ENCODE measurements at regions not wholly inside any gene's neighbourhood (a gene's known extent, or its start where the extent isn't known, plus 50 kb on each side); places are given as distances from the start of the nearest gene placed in this dataset.

DNA sequence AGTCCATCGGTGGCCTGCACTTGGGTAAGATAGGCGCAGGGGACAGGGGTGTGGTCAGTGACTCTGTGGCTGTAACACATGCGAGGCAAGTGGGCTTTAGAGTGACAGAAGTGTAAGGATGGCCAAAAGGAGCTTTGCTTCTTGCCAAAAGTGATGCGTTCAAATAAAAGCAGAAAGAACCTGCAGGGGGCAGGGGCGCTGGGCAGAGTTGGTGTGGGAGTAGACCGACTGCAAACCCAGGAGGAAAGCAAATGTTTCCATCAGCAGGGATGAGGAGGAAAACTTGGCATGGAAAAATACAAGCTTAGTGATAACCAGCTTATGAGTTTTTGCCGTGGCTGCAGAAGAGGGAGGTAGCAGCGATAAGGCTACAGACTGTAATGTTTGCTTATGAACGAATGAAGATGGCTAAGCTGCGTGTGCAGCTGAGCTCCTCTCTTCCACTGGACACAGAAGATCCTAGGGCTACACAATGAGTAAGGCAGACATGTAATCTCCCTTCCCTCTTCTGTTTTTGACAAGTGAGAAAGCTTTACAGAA, 149.4 kb downstream of the WNT5A start:
- TF ChIP-seq, protein P1, sequence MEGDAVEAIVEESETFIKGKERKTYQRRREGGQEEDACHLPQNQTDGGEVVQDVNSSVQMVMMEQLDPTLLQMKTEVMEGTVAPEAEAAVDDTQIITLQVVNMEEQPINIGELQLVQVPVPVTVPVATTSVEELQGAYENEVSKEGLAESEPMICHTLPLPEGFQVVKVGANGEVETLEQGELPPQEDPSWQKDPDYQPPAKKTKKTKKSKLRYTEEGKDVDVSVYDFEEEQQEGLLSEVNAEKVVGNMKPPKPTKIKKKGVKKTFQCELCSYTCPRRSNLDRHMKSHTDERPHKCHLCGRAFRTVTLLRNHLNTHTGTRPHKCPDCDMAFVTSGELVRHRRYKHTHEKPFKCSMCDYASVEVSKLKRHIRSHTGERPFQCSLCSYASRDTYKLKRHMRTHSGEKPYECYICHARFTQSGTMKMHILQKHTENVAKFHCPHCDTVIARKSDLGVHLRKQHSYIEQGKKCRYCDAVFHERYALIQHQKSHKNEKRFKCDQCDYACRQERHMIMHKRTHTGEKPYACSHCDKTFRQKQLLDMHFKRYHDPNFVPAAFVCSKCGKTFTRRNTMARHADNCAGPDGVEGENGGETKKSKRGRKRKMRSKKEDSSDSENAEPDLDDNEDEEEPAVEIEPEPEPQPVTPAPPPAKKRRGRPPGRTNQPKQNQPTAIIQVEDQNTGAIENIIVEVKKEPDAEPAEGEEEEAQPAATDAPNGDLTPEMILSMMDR (conservative IDR thresholded peaks at IDR 0.05; ENCODE audit: low read depth, low read length) = no peak
- no peak overlapping the region for H3K4me3 ChIP-seq (ENCODE audit: low read depth, low read length)
- no peak for DNase-seq (ENCODE audit: low read depth)

DNA sequence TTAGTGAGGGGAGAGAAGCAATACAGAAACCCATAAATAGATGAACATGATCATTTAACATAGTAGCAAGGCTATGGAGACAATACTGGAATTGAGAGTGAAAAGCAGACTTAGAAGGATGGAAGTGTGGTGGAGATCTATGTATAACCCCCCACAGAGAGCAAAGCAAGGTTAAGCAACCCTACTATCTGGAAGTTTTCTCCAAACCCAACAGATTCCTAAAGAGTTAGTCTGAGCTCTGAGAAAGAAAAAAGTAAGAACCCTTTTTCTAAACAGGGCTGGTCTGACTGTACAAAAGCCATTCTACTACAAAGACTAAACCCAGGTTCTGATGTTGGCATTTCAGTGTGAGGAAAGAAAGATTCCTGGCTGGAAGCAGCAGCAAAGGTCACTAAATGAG, 153.2 kb downstream of the WNT5A start:
- TF ChIP-seq, protein P1 (conservative IDR thresholded peaks at IDR 0.05; ENCODE audit: low read depth, low read length) = no peak
- no peak for DNase-seq (ENCODE audit: low read depth)
- H3K4me3 ChIP-seq (ENCODE audit: low read depth, low read length) = no peak overlapping the region

DNA sequence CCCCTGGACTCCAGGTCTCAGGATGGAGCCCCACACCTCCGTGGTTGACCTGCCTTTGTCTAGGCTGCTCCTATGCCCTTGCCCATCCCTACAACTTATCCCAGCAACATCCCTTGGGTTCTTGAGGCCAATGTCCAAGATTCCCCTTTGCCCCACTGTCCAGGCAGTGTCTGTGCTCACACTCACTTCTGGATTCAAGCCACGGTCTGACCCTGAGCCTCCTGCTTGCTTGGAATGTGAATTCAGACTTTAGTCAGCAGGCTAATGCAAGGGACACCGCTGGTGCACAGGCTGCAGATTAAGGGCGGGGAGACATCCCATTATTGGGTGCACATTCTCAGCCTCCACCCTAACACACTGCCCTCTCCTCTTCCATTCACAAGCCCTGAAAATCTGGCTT, 154.1 kb downstream of the WNT5A start:
- no peak overlapping the region for H3K4me3 ChIP-seq (ENCODE audit: low read depth, low read length)
- DNase-seq (ENCODE audit: low read depth) = no peak
- TF ChIP-seq, protein P1 (conservative IDR thresholded peaks at IDR 0.05; ENCODE audit: low read depth, low read length) = no peak

DNA sequence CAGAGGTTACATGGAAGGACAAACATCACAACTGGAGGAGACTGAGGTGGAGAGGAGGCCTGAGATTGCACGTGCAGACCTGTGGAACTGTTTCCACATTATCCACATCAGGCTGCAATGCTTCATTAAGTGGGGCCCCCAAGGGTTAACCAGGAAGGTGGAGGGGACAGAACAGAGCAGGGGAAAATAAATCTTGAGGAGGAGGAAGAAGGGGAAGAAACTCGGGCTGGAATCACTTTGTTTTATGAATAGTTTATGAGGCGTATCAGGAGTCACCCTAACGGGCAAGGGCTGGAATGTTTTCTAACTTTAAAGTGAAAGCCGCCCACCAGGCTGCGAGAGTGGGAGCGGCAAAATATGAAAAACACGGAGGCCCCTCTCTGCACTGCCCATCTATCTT, 154.9 kb downstream of the WNT5A start:
- TF ChIP-seq, protein P1 (conservative IDR thresholded peaks at IDR 0.05; ENCODE audit: low read depth, low read length) = no peak
- H3K4me3 ChIP-seq (ENCODE audit: low read depth, low read length) = no peak overlapping the region
- DNase-seq (ENCODE audit: low read depth) = no peak

- no peak overlapping the region for H3K4me3 ChIP-seq (ENCODE audit: low read depth, low read length)
- TF ChIP-seq, protein P1 (conservative IDR thresholded peaks at IDR 0.05; ENCODE audit: low read depth, low read length) = no peak
- DNase-seq (ENCODE audit: low read depth) = no peak
Measured at GRCh38 chr3:55331524-55331923, 155.6 kb downstream of the WNT5A start.

DNA sequence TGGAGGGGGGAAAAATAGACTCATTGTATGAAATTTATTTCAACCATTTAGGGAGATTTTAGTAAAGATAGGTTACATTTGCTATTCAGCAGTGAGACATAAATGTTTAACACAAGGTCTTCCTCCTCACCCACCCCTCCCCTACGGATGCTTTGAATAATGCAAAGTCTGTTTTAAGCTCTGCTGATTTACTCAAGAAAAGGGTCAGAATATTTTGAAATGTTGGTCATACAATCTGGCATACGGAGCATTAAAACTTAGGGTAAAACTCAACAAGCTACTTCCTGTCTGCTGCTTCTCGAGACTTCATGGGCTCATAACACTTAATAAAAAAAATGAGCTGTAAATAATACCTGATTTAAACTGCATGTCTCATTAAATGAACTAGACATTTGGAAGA, 156.3 kb downstream of the WNT5A start:
- DNase-seq (ENCODE audit: low read depth) = peak; percentile 57
- TF ChIP-seq, protein P1 (conservative IDR thresholded peaks at IDR 0.05; ENCODE audit: low read depth, low read length) = no peak
- no peak overlapping the region for H3K4me3 ChIP-seq (ENCODE audit: low read depth, low read length)

GRCh38 chr3:55330355-55330754, 156.8 kb downstream of the WNT5A start:
- H3K4me3 ChIP-seq (ENCODE audit: low read depth, low read length) = no peak overlapping the region
- DNase-seq (ENCODE audit: low read depth) = peak; percentile 96
- TF ChIP-seq, protein P1 (conservative IDR thresholded peaks at IDR 0.05; ENCODE audit: low read depth, low read length) = no peak
